Ovary (tissue), 3 donors: ENCODE measurements at regions not wholly inside any gene's neighbourhood (a gene's known extent, or its start where the extent isn't known, plus 50 kb on each side); places are given as distances from the start of the nearest gene placed in this dataset.

ENCODE experiments used
- CTCF ChIP-seq, 3 donors: fragments of 450-650 bp in 2 of 3; fragments of 200-600 bp in 1 of 3; IDR thresholded peaks; one replicate each; pipeline versions ENCODE4 v1.5.1 to v1.8.0; 2016 to 2022; ENCODE audit warnings: antibody characterized with exemption in 3 of 3, mild to moderate bottlenecking in 1 of 3
- EP300 ChIP-seq: sonication (generic); formaldehyde crosslinking; IDR thresholded peaks from one replicate; pipeline ENCODE4 v1.6.1; 2017; ENCODE audit warnings: antibody characterized with exemption
- POLR2A ChIP-seq: fragments of 450-650 bp; IDR thresholded peaks from one replicate; pipeline ENCODE4 v1.6.1; 2017; ENCODE audit warnings: antibody characterized with exemption, mild to moderate bottlenecking, moderate library complexity
- donor health status: DM: no; HTN: no; CAD: no.

GRCh38 chr3:106588739-106589138, 719.9 kb upstream of the CBLB start:
- TF ChIP-seq CTCF (IDR thresholded peaks at IDR 0.05) (no peak), POLR2A (no peak), EP300 (no peak)
